Stimulated activated CD8-positive, alpha-beta memory T cell treated with anti-CD3 and anti-CD28 coated beads, Interleukin-4, amount 100 ng/mL, for 24 hours (primary cell): ENCODE measurements at regions not wholly inside any gene's neighbourhood (a gene's known extent, or its start where the extent isn't known, plus 50 kb on each side); places are given as distances from the start of the nearest gene placed in this dataset.

ENCODE experiments used
- DNase-seq: peaks from one replicate; pipeline ENCODE4 v3.0.0-alpha.2; 2020; ENCODE audit warnings: low read depth

DNA sequence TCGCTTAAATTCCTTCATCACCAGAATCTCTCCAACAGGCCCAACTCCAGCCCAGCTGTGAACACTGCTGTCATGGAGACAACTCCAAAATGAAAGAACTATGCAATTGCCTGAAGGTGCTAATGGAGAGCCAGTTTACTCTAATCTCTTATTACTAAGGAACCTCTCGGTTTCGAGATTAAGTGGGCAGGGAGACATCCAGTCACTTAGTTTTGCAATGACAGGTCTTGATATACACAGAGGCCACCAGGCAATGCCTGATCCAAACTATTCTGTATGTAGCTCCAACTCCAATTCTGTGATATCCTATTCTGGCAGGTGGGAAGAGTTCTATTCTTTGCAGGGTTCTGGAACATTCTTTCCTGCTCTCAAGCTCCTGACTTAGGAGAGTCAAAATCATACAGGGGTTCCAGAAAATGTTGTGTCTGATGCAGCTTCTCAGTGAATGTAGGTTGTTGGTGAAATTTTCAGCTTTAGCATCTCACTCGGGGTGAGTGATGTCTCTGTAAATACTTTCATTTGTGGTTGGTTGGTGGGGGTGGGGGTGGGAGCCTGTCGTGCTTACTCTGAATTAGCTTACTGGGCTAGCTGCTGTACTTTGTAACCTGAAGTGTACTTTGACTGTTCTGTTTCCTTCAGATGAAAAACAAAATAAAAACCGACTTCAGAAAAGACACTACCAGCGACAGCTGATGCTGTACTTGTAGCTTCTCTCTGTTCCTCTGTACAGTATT, 170.9 kb downstream of the PALM2AKAP2 start:
- no peak for DNase-seq

DNA sequence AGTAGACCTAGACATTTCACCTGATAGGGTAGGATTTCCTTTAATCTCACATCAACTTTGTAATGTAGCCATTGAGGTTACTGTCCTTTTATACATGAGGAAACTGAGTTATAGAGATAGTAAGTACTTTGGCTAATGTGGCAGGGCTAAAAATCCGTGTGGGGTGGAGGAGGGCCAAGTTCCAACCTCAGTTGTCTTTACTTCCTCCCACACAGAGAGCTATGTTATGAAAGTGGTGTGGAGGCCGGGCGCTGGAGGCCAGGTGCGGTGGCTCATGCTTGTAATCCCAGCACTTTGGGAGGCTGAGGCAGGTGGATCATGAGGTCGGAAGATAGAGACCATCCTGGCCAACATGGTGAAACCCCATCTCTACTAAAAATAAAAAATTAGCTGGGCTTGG, 173.3 kb downstream of the PALM2AKAP2 start:
- no peak for DNase-seq

DNA sequence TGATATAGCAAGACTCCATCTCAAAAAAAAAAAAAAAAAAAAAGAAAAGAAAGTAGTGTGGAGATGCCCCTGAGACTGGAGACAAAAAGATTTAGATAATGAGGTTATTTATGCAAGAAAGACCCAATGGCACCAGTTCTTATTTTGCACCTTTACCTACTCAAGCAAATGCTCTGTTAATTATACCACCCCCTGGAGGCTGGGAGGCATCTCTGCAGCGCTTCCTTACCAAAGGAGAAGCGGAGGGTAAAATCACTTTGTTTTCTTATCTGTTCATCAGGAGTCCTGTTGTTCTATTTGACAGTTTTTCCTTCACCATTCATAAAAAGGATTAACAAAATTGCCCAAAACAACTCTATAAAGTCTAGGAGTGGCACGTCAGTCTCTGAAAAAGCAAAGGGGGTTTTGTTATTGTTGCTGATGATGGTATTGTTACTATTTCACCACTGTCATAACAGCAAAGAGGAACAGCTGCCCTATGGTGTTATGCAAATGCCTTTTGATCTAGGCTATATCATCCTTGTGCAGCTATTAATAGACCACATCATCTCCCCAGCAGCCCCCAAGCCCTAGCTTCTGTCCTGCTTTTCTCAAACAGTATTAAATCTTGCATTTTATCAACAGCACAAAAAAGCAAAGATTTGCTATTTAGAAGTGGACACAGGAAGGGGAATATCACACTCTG, 174.0 kb downstream of the PALM2AKAP2 start:
- DNase-seq, result no peak

DNA sequence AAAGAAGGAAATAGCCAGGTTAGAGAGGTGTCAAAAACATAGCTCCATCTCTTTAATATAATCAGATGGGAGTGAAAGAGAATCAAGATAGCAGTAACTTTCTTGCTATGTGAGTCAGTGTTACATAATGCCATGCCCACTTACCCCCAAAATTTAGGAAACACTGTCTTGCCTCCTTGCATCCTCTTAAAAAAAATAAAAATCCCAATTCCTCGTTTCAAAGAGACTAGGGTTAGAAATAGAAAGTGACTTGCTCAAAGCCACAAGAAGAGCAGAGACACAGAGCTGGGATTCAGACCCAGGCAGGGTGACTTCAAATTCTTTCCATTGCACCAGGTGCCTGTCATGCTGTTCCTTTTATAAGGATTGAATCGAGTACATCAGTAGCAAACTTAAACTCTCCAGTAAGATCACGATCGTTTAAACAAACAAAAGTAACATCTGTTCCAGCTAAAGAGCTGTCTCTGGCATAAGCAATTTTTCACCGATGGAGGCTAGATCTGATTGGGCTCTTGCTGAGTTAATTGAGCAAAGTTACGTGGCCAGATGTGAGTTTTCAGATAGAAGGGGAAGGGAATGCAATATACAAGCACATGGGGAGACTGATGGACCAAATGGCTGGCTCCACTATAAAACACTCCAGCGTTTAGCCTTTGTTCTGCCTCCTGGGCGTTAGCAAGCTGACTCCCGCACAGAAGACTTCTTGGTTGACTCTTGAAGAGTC, 176.9 kb downstream of the PALM2AKAP2 start:
- DNase-seq, result no peak

DNA sequence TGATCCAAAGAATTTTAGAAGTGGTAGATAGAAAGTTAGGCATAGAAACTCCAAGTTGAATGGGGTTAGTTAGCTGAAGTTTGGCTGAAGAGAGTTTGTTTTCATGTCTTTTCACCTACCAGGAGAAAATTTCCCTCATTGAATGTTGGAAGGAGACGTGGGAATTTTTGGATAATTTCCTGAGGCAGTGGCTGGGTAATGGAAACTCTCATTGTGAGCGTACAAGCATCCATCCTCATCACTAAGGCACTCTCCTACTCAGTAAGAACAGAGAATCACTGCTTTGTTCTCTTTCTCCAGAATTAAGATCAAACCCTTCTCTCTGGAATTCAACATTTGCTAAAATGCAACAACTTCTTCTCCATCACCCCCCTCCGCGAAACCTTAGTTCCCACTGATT, 179.7 kb downstream of the PALM2AKAP2 start:
- no peak for DNase-seq

DNA sequence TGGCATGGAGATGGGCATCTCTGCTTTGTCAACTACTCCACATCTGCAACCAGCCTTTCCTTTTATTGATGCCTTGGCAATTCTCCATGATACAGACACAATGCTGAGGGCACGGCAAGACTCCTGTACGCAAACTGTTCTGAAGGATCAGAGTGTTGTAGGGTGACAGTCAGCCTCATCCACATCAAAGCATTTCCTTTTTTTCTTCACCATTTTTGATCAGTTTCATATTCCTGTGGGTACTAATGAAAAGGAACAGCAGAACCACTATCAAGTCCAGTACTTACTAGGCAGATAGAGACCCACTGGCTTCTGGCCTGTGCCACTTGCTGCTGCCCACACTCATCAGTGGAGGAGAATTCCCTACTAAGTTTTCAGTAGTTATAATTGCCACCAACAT, 181.6 kb downstream of the PALM2AKAP2 start:
- no peak for DNase-seq

DNA sequence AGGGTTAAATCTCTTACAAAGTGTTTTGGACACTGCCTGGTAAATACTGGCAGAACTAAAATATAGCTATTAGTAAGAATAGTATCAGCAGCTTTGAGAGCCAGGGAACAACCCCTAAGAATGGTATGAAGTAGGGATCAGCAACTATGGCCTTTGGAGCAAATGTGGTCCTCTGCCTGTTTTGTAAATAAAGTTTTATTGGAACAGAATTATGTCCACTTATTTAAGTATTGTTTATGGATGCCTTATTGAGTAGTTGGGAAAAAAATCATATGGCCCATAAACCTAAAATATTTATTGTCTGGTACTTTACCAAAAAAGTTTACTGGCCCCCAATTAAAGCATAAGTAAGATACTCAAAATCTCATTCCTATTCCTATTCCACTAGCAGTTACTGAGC, 182.2 kb downstream of the PALM2AKAP2 start:
- DNase-seq, result no peak

DNA sequence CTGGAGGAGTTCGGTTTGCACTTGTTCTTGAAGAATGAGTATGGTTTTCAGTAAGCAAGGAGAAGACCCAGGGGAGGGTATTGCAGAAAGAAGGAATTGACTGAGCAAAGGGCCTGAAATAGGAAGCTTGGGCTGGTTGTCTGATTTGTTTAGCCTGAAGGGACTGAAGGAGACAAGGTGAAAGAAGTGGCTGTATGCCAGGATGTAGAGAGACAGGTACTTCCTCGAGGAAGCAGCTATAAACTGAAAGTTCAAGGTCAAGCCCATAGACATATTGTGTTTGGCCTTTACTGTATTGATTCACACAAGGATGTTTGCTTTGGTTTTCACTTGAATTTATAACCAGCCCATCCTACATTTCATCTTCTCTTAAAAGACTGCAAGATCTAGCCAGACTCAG, 183.1 kb downstream of the PALM2AKAP2 start:
- DNase-seq, result no peak

DNA sequence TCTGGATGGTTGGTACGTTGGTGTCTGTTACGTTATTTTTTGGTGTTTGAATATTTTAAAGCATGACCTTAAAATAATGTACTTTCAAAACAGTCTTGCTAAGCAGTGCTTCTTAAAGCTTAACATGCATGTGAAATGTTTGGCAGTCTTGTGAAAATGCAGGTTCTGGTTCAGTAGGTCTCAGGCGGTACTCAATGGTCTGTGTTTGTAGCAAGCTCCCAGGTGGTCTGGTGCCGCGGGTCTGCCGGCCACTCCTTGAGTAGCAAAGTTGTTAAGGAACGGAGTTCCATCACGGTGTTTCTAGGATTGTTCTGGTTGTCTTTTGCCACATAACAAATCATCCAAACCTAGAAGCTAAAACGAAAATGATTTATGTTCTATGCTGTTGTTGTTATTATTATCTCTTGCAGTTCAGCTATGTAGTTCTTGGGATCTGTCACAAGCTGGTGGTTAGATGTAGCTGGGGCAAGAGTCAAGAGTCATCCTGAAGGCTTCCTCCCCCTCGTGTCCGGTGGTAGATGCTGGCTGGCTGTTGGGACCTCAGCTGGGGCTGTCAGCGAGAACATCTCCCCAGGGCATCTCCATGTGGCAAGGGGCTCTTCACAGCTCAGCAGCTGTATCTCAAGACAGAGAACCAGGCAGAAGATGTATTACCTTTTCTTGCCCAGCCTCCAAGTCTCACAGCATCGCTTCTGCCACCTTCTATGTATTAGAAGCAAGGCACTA, 186.8 kb downstream of the PALM2AKAP2 start:
- DNase-seq, result no peak

DNA sequence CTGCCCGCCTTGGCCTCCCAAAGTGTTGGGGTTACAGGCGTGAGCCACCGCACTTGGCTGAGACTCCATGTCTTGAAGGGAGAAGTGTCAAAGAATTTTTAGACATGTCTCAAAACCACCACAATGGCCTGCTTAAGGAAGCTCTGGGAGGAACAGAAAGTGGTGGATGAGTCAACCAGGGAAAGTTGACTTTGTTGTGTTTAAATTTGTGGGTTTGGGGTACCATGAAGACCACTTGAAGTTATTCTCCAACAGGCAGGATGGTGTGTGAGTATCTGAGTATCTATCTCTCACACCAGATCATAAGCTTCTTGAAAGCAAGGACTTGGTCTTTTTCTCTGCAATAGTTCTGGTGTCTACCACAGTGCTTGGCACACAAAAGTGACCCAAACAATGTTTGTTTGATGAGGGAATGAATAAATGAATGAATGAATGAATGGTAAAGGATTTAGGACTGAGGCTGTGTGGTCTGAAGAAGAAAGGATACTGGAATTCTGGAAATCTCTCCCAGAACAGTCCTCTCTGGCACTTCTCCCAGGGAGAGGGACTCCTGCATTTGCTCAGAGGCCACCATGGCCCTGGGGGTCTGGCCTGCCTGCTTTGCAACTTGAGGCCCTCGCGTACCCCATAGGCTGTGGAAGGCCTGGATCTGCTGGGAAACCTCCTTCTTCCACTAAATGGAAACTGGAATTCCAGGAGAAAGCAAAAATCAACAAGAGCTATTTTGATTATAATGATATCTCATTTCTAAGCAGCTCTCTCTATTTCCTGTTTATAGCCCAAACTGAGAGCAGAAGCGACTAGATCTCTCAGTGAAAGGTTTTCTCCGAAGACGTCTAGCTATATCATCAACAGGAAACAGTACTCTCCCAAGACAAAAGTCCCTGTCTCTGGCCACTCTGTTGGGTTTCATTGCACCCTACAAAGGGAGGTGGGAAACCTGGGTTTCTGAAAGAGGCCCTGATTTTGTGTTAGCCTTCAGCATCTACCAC, 187.9 kb downstream of the PALM2AKAP2 start:
- no peak for DNase-seq

DNA sequence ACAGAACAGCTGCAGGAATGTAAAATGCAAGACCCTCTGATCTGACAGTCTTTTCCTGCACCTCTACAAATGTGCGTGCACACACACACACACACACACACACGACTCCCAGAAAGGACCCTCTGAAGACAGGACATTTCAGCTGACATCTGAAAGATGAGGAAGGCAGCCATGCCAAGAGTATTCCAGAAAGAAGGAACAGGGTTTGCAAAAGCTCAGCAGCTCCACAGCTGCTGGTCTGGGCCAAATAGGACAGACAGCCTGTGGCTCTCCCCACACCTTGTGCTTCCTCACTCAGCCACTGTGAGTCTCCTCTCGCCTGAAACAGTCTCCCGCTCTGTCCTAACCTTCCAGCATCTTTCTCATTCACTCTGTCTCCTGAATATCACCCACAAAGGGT, 189.0 kb downstream of the PALM2AKAP2 start:
- no peak for DNase-seq

DNA sequence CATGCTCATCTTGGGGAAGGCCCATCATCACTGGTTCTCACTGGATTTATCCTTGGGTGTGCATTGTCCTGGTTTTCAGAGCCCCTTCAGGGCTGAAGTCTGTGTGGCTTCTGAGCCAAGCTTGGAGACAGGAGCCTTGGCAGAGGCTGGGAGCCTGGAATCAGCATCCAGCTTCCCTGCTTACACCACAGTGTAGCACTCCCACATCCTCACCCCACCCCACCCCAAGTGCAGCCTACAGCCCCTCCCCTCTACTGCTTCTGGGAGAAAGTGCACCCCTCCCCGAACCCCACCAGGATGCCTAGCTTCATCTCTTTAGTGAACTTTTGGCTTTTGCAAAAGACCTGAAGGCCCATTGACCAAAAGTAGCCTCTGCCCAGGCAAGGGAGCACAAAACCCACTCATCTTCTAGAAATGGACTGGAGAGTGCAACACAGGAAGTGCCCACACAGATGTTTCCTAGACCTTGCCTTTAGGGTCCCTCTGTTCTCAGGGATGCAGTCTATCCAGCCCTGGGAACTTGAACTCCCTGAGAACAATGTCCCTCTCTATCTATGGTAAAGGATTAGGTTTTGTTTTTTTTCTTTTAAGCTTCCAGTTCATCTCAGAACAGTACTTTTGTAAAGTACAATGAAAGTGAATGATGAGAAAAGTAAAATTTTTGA, 189.7 kb downstream of the PALM2AKAP2 start:
- no peak for DNase-seq

DNA sequence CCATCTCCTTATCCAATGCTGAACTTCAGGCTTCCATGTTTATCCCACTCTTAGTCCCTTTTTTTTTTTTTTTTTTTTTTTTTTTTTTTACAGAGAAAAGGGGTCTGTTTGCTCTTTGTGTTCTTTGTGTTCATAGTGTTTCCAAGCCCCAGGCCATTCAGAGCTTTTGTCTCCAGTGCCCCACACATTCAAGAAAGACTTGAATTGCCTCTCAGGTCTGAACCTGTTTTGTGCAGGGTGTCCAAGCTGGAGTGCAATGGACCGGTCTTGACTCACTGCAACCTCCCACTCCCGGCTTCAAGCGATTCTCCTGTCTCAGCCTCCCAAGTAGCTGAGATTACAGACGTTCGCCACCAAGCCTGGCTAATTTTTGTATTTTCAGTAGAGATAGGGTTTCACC, 191.2 kb downstream of the PALM2AKAP2 start:
- DNase-seq, result no peak

DNA sequence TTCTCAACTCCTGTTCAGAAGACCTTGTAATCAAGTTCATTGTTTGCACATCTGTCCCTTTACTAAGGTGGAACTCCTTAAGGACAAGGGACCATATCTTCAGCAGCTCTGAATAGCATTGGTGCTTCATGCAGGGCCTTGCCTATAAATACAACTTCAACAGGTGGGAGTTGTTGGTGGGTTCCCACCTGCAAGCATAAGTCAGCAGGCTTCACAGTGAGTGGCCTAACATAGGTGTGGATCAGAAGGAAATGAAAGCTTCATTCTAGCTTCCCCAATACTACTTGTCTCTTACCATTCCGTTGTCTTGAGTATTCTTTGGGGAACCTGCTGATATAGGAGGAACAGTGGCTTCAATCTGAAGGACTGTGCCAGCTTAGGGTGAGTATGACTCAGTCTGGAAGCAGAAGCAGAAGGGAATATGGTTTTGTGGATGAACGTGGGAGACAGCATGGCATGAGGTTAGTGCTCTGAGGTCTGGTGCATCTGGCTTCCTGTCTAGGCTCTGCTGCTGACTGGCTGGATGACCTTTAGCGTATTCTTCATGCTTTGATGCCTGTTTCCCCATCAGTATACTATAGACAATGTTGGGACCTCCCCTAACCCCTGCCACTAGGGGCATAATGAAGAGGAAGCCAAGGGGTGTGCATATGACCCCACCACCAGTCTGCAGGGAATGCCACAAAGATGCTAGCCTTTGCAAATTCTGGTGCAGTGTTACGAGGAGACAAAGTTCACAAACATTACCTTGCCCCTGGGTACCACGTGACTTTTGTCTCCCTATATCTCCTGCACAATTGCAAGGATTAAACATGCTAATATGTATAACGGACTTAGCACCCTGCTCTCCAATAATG, 192.3 kb downstream of the PALM2AKAP2 start:
- no peak for DNase-seq

DNA sequence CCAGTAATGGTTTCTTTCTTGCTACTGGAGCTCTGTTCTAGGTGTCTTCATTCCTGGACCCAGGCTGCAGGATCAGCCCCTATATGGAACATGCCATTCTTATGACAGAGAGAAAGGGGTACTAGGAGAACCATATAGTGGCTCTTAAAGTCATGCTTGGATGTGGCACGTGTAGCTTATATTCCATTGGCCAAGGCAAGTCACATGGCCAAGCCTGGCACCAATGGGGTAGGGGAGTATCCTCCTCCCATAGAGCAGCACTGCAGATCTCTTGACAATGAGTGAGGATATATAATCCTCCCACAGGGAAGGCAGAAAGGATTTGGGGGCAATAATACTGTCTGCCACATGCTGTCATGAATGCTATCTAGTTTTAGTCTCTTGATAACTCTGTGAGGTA, 193.3 kb downstream of the PALM2AKAP2 start:
- no peak for DNase-seq

DNA sequence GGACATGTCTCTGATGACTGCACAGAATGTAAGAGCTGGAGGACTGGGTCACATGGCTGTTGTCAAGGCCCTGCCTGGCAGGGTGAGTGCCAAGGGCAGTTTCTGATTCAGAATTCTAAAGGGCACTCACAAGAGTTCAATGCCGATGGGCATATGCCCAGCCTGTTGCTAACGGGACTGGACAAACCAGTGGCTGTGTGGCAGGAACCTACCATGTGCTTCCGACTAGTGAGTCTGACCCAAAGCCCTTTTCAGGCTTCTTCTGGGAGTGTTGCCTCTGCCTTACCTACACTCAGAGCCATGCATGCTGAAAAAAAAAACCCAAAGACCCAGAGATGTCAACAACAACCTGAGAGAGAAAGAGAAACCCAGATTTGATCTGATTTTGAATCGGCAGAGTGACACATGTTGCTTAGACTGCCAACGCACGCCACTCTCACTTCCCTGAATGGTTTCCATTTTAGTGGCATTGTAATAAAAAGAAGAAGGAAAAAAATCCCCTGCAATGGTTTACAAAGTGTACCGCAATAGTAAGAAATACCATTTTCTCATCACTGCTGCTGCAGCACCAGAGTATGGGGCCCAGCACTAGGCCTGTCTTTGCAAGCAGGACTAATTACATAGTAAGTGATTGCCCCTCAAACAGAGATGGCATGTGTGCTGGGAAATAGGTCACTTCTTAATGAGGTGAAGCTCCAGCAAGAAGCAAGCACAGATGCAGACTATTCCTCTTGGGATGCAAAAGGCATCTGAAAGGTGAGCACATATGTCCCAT, 194.3 kb downstream of the PALM2AKAP2 start:
- DNase-seq, result no peak

DNA sequence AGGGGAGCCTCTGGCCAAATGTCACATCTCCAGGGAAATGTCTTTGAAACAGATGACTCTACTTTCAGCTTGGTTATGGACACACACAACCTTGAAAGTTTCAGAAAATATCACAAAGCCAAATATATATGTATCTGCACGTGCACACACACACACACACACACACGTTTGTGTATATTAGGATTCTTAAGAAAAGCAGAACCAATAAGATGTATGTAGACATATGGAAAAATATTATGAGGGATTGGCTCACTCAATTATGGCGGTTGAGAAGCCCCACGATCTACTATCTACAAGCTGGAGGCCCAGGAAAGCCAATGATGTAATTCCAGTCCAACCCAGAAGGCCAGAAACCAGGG, 194.9 kb downstream of the PALM2AKAP2 start:
- DNase-seq, result no peak

DNA sequence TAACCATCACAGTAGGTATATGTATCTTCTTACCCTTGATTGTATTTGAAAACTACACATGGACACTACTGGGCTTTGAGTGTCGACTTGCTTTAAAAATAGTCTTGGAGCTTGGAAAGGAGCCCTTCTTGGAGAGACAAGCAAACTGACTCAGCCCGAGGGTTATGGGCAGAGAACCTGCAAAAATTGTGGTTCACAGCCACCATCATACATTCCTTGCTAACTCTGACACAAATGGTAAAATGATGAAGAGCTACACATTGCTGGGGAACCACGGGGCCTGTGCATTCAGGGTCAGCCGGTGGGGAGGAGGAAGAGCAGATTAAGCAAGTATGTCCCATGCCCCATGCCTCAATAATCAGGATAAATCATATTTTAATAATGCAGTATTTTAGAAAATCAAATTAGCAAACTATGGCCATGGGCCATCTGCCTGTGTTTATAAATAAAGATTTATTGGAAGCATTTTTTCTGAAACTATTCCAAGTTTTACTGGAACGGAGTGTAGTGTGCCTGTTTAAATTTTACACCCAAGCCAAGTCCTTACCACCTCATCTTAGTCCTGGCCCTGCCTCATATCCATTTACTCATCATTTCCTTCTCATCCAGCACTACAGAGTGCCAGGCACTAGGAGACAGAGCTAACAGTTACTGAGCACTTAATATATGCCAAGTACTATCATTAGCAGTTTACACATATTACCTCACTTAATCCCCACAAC, 195.7 kb downstream of the PALM2AKAP2 start:
- DNase-seq, result no peak
